ENCODE measurements at regions not wholly inside any gene's neighbourhood (a gene's known extent, or its start where the extent isn't known, plus 50 kb on each side); places are given as distances from the start of the nearest gene placed in this dataset.

- DNase-seq: no peak
- intact Hi-C loops (cut with DNase I): no loop called here
Observed at GRCh38 chr2:146873646-146874259, 971.1 kb upstream of the ACVR2A start.

GRCh38 chr2:146873056-146873455 is 971.8 kb upstream of the ACVR2A start:
- DNase-seq: no peak
- intact Hi-C loops (cut with DNase I): no loop called here

GRCh38 chr2:146870691-146871090 is 974.1 kb upstream of the ACVR2A start:
- intact Hi-C loops (cut with DNase I): no loop called here
- DNase-seq: no peak

DNA sequence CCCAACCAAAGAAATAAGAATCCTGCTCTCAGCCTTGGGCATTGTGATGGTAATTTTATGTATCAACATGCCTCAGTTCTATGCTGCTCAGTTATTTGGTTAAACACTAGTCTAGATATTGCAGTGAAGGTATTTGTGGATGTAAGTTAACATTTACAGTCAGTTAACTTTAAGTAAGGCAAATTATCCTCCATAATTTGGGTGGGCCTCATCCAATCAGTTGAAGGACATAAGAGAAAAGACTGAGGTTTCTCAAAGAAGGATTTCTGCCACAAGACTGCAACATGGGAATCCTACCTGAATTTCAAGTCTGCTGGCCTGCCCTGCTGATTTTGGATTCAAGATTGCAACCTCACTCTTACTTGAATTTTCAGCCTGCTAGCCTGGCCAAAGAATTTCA is 975.5 kb upstream of the ACVR2A start:
- intact Hi-C loops (cut with DNase I): no loop called here
- DNase-seq: no peak

DNA sequence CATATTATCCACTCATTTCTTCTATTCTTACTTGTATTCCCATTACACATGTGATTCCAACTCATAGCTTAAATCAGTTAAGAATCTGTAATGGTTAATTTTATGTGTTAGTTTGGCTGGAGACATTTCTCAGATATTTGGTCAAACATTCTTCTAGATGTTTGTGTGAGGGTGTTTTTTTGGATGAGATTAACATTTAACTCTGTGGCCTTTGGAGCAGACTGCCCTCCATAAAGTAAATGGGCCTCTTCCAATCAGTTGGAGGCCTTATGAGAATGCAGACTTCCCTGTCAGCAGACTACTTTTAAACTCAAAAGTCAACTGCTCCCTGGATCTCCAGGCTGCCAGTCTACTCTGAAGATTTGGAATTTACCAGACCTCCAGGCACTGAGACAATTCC is 976.8 kb upstream of the ACVR2A start:
- DNase-seq: no peak
- intact Hi-C loops (cut with DNase I): no loop called here

GRCh38 chr2:146867477-146867986 is 977.3 kb upstream of the ACVR2A start:
- intact Hi-C loops (cut with DNase I): no loop called here
- DNase-seq: no peak

- DNase-seq: no peak
- intact Hi-C loops (cut with DNase I): no loop called here
Observed at GRCh38 chr2:146853741-146854444, 990.9 kb upstream of the ACVR2A start.

- no peak for DNase-seq
- intact Hi-C loops (cut with DNase I): no loop called here
Observed at GRCh38 chr2:146852661-146853060, 992.2 kb upstream of the ACVR2A start.

DNA sequence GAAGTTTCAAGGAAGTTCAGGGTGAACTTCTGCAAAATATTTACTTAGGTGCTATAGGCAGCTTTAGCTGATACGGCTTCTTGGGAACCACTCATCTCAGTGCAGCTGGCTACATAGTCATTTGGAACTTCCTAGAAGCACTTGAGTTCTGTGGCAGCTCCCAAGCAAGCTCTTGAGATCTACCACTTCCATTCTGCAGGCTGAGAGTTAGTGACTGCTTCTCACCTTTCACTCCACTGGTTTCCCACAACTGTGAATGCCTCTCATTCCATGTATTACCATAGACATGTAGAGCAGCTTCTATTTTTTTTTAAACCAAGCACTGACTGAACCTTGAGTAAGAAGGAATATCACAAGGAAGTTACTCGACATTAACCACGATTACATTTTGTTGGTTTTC is 994.1 kb upstream of the ACVR2A start:
- intact Hi-C loops (cut with DNase I): no loop called here
- DNase-seq: no peak

- intact Hi-C loops (cut with DNase I): no loop called here
Observed at GRCh38 chr2:146847846-146848245, 997.0 kb upstream of the ACVR2A start.

DNA sequence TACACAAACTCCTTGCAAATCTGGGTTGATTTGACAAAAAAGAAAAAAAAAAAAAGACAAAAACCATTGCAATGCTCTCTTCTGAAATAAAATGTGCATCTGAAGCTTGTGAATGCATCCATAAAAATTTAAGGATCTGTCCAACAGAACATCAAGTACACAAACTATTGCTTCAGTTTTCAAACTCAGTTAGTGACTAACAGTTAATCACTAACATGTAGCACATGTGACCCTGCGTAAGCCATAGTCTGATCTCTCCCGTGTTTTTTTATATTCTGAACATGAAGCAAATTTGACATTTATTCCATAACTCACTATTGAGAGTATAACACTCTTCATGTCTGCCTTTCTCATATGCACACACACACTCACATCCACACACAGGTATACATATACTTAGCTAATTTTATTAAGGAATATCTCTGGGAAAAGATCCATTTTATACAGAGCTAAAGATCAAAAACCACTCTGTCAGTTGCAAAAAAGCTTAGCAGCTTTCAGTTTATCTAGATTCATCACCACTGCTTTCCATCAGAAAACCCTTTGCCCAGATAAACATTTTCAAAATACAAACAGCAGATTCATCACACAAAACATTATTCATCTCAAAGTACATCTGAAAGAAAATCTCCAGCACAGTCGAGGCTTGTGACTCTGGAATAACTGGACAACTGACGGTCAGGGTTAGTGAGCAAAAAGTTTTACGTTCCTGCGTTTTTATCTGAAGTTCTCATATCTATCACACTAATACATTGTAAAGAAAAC is 1000.4 kb upstream of the ACVR2A start:
- intact Hi-C loops (cut with DNase I): no loop called here
- no peak for DNase-seq

More at GRCh38 chr2:146847846-146848245, 997.0 kb upstream of the ACVR2A start:
- no peak for DNase-seq

DNA sequence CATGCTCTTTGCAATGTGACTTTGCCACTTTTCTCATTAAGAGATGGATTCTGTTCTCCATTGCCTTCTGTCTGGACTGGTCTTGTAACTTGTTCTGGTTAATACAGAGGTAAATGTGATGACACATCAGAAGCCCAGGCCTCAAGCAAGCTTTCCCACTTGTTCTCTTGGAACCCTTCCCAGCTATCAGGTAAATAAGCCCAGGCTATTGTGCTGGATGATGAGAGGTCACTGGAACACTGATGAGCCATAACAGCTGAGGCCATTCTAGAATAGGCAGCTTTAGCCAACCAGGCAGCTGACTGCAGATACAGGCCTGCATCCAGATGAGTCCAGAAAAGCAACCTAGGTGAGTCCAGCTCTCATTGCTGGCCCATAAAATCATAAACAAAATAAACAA is 1007.0 kb upstream of the ACVR2A start:
- intact Hi-C loops (cut with DNase I): no loop called here
- DNase-seq: no peak

- intact Hi-C loops (cut with DNase I): no loop called here
- no peak for DNase-seq
Observed at GRCh38 chr2:146826388-146826787, 1018.4 kb upstream of the ACVR2A start.

- intact Hi-C loops (cut with DNase I): no loop called here
- no peak for DNase-seq
Observed at GRCh38 chr2:146821836-146822316, 1023.0 kb upstream of the ACVR2A start.

- peak in 4 of 42 donors; percentile 2 to 39 (median 4) for DNase-seq
- intact Hi-C loops (cut with DNase I): no loop called here
Observed at GRCh38 chr2:146820672-146821071, 1024.2 kb upstream of the ACVR2A start.

DNA sequence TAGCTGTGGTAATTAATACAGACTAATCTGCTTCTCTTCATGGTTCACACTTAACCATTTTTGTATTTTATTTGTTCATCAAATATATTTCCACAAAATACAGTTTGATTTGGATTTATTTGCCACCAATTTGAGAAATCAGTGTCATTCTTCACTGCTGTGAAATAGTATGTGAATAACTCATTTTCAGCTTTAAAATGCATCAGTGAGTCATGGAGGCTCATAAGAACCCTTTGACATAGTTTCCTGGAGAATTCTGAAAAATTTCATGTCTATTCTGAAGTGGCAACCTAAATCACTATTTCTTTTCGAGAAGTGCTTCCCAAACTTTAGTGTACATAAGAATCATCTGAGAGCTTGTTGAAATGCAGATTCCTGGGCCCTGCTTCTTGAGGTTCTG is 1026.7 kb upstream of the ACVR2A start:
- DNase-seq: no peak
- intact Hi-C loops (cut with DNase I): no loop called here

GRCh38 chr2:146817613-146818012 is 1027.2 kb upstream of the ACVR2A start:
- DNase-seq: no peak
- intact Hi-C loops (cut with DNase I): no loop called here

DNA sequence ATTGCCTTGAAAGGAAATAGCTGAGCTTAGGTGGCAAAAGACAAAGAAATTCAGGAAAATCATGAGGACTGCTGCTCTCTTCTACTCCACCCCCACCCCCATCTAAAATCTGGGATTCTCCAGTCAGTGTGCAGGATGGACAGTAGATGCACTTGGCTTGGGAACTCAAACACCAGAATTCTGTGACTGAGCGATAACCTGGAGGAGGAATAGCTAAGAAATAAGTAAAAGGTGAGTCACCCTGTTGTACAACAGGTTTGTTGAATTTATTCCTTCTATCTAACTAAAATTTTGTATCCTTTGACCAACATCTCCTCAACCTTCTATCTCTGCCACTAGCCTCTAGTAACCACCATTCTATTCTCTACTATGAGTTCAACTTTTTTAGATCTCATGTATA is 1029.9 kb upstream of the ACVR2A start:
- intact Hi-C loops (cut with DNase I): no loop called here

DNA sequence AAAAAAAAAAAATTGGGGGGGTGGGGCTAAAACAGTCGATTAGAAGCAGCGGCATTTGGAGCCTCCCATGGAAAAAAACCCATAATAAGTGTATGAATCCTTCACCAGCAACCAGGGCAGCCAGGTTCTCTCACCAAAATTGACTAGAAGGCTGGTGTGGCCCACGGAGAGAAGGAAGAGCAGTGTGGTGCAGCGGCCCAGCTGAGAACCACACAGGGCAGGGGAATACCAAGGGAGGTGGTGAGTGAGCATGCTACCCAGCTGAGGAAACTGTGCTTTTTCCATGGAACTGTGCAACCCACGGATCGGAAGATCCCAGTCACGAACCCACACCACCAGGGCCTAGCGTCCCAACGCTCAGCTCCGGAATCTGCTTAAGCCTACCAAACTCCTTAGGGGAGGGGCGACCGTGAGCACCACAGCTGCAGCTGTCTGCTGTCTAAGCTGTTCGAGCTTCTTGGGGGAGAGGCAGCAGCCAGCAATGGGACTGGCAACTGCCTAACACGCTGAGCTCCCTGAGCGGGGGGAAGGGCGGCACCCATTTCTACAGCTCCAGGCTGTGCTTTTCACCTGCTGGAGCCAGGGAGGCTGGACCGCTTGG is 1037.2 kb upstream of the ACVR2A start:
- intact Hi-C loops (cut with DNase I): no loop called here
- DNase-seq: no peak

More for the DNA sequence above, 1029.9 kb upstream of the ACVR2A start:
- DNase-seq: no peak

All from head of caudate nucleus (tissue), 42 donors.